Choroid plexus epithelial cell (primary cell): ENCODE measurements at regions not wholly inside any gene's neighbourhood (a gene's known extent, or its start where the extent isn't known, plus 50 kb on each side); places are given as distances from the start of the nearest gene placed in this dataset.

Source experiments
- DNase-seq: peaks from one replicate; pipeline ENCODE4 v3.0.0-alpha.2; 2010; ENCODE audit warnings: low read depth
- H3K4me3 ChIP-seq: 2 replicates; pipeline ENCODE4 v1.5.1; 2011; ENCODE audit warnings: low read depth, mild to moderate bottlenecking, control low read depth, low read length, moderate library complexity
- CTCF ChIP-seq: conservative IDR thresholded peaks from 2 replicates; pipeline ENCODE4 v1.5.1; 2011; ENCODE audit warnings: low read depth, mild to moderate bottlenecking, control low read depth, inconsistent platforms, low read length, moderate library complexity

- H3K4me3 ChIP-seq = no peak overlapping the region
Measured at GRCh38 chr2:9681427-9681817, 50.6 kb upstream of the YWHAQ start.

GRCh38 chr2:9685637-9686036 lies 54.8 kb upstream of the YWHAQ start:
- H3K4me3 ChIP-seq = no peak overlapping the region
- DNase-seq = no peak
- no peak for TF ChIP-seq CTCF

More at GRCh38 chr2:9681427-9681817, 50.6 kb upstream of the YWHAQ start:
- no peak for TF ChIP-seq CTCF
- DNase-seq = no peak

- TF ChIP-seq CTCF = no peak
- no peak for DNase-seq
Measured at GRCh38 chr2:9686061-9686460, 55.3 kb upstream of the YWHAQ start.

GRCh38 chr2:9690252-9690651 lies 59.5 kb upstream of the YWHAQ start:
- H3K4me3 ChIP-seq = no peak overlapping the region
- DNase-seq = peak; percentile 92
- no peak for TF ChIP-seq CTCF

More at GRCh38 chr2:9686061-9686460, 55.3 kb upstream of the YWHAQ start:
- H3K4me3 ChIP-seq = no peak overlapping the region

GRCh38 chr2:9690716-9691498 lies 60.1 kb upstream of the YWHAQ start:
- H3K4me3 ChIP-seq = no peak overlapping the region
- no peak for DNase-seq
- TF ChIP-seq CTCF = no peak

GRCh38 chr2:9692456-9693195 lies 61.8 kb upstream of the YWHAQ start:
- no peak for TF ChIP-seq CTCF
- no peak for DNase-seq
- H3K4me3 ChIP-seq = no peak overlapping the region
